H9 (cell line): ENCODE measurements at regions not wholly inside any gene's neighbourhood (a gene's known extent, or its start where the extent isn't known, plus 50 kb on each side); places are given as distances from the start of the nearest gene placed in this dataset.

Experiments
- DNase-seq: peaks from one replicate; pipeline ENCODE4 v3.0.0-alpha.2; 2017
- H2AFZ ChIP-seq: one replicate; pipeline ENCODE4 v1.6.1; 2013; ENCODE audit warnings: mild to moderate bottlenecking, low read length, control low read depth, moderate library complexity
- H2AK5ac ChIP-seq: 2 replicates; pipeline ENCODE4 v1.6.1; 2013; ENCODE audit warnings: low read length, control low read depth, mixed read lengths; ENCODE audit not compliant: insufficient read length
- H2BK120ac ChIP-seq: one replicate; pipeline ENCODE4 v1.6.1; 2013; ENCODE audit warnings: low read depth, mild to moderate bottlenecking, low read length, control low read depth, inconsistent platforms; ENCODE audit not compliant: poor library complexity, severe bottlenecking
- H2BK12ac ChIP-seq: 2 replicates; pipeline ENCODE4 v1.6.1; 2013; ENCODE audit warnings: low read length, control low read depth, mixed read lengths, low read depth; ENCODE audit not compliant: insufficient read length
- H2BK15ac ChIP-seq: 2 replicates; pipeline ENCODE4 v1.6.1; 2013; ENCODE audit warnings: low read depth, low read length, control low read depth
- H2BK20ac ChIP-seq: one replicate; pipeline ENCODE4 v1.6.1; 2013; ENCODE audit warnings: low read depth, mild to moderate bottlenecking, low read length, control low read depth, inconsistent platforms; ENCODE audit not compliant: poor library complexity, severe bottlenecking
- H2BK5ac ChIP-seq: 2 replicates; pipeline ENCODE4 v1.6.1; 2013; ENCODE audit warnings: low read length, control low read depth, mixed read lengths; ENCODE audit not compliant: insufficient read length
- H3K14ac ChIP-seq: 2 replicates; pipeline ENCODE4 v1.6.1; 2013; ENCODE audit warnings: low read length, control low read depth; ENCODE audit not compliant: insufficient read depth
- H3K18ac ChIP-seq: 2 replicates; pipeline ENCODE4 v1.6.1; 2013; ENCODE audit warnings: low read depth, mild to moderate bottlenecking, mixed read lengths, low read length, control low read depth; ENCODE audit not compliant: insufficient read length
- H3K23ac ChIP-seq: 2 replicates; pipeline ENCODE4 v1.6.1; 2013; ENCODE audit warnings: low read length, control low read depth, mixed read lengths, low read depth; ENCODE audit not compliant: insufficient read length
- H3K23me2 ChIP-seq: 2 replicates; pipeline ENCODE4 v1.6.1; 2013; ENCODE audit warnings: low read depth, mild to moderate bottlenecking, mixed read lengths, low read length, control low read depth; ENCODE audit not compliant: insufficient read length, poor library complexity, severe bottlenecking
- H3K27ac ChIP-seq: 2 replicates; pipeline ENCODE4 v1.5.1; 2013; ENCODE audit warnings: low read length, control low read depth, mixed read lengths, low read depth; ENCODE audit not compliant: insufficient read length
- H3K27me3 ChIP-seq: 2 replicates; pipeline ENCODE4 v1.6.1; 2013; ENCODE audit warnings: low read length, control low read depth, inconsistent platforms; ENCODE audit not compliant: insufficient read depth
- H3K4ac ChIP-seq: 2 replicates; pipeline ENCODE4 v1.6.1; 2013; ENCODE audit warnings: low read depth, mild to moderate bottlenecking, control low read depth, inconsistent platforms, low read length, moderate library complexity
- H3K4me1 ChIP-seq: 2 replicates; pipeline ENCODE4 v1.6.1; 2013; ENCODE audit warnings: low read length, control low read depth, inconsistent platforms; ENCODE audit not compliant: insufficient read depth
- H3K4me2 ChIP-seq: 2 replicates; pipeline ENCODE4 v1.6.1; 2013; ENCODE audit warnings: low read length, control low read depth, mixed read lengths; ENCODE audit not compliant: insufficient read length, insufficient read depth
- H3K56ac ChIP-seq: 2 replicates; pipeline ENCODE4 v1.6.1; 2013; ENCODE audit warnings: low read depth, mild to moderate bottlenecking, mixed read lengths, low read length, control low read depth; ENCODE audit not compliant: insufficient read length
- H3K79me1 ChIP-seq: 2 replicates; pipeline ENCODE4 v1.6.1; 2013; ENCODE audit warnings: low read depth, mild to moderate bottlenecking, moderate library complexity, low read length, control low read depth, inconsistent platforms; ENCODE audit not compliant: insufficient read depth, poor library complexity, severe bottlenecking
- H3K79me2 ChIP-seq: 2 replicates; pipeline ENCODE4 v1.6.1; 2013; ENCODE audit warnings: low read length, control low read depth, inconsistent platforms; ENCODE audit not compliant: insufficient read depth
- H3K9ac ChIP-seq: 2 replicates; pipeline ENCODE4 v1.6.1; 2013; ENCODE audit warnings: low read length, control low read depth, mixed read lengths; ENCODE audit not compliant: insufficient read length; ENCODE audit errors: extremely low read depth
- H3K9me3 ChIP-seq: one replicate; pipeline ENCODE4 v1.6.1; 2013; ENCODE audit warnings: low read depth, low read length, inconsistent platforms; ENCODE audit not compliant: control insufficient read depth
- H3T11ph ChIP-seq: one replicate; pipeline ENCODE4 v1.6.1; 2013; ENCODE audit warnings: mild to moderate bottlenecking, low read length, control low read depth, inconsistent platforms
- H4K20me1 ChIP-seq: one replicate; pipeline ENCODE4 v1.6.1; 2013; ENCODE audit not compliant: control insufficient read depth, insufficient read length, insufficient read depth
- H4K5ac ChIP-seq: 2 replicates; pipeline ENCODE4 v1.6.1; 2013; ENCODE audit warnings: low read depth, mild to moderate bottlenecking, mixed read lengths, low read length, control low read depth; ENCODE audit not compliant: insufficient read length
- H4K8ac ChIP-seq: replicated peaks from 2 replicates; pipeline ENCODE4 v1.6.1; 2013; ENCODE audit warnings: low read length, control low read depth, mixed read lengths, low read depth; ENCODE audit not compliant: insufficient read length
- H4K91ac ChIP-seq: 2 replicates; pipeline ENCODE4 v1.6.1; 2013; ENCODE audit warnings: low read depth, mild to moderate bottlenecking, moderate library complexity, mixed read lengths, low read length, control low read depth; ENCODE audit not compliant: insufficient read length
- H3K27ac Mint-ChIP-seq, 3 experiments: 2 replicates in 2 of 3; 3 replicates in 1 of 3; pipeline ENCODE4 v1.8.0; 2020 to 2021; ENCODE audit warnings: mixed read lengths in 3 of 3, mild to moderate bottlenecking in 1 of 3, moderate library complexity in 1 of 3
- H3K27me3 Mint-ChIP-seq: 2 replicates; pipeline ENCODE4 v1.8.0; 2021; ENCODE audit warnings: low read depth, mild to moderate bottlenecking, moderate library complexity, mixed read lengths
- H3K36me3 Mint-ChIP-seq, 3 experiments: 2 replicates in 2 of 3; 3 replicates in 1 of 3; pipeline ENCODE4 v1.8.0; 2020 to 2021; ENCODE audit warnings: low read depth in 3 of 3, mixed read lengths in 3 of 3; ENCODE audit not compliant: insufficient read depth in 1 of 3
- H3K4me1 Mint-ChIP-seq, 2 experiments: 2 replicates each; pipeline ENCODE4 v1.8.0; 2020; ENCODE audit warnings: mixed read lengths in 2 of 2
- H3K4me3 Mint-ChIP-seq, 2 experiments: 2 replicates in 1 of 2; 3 replicates in 1 of 2; pipeline ENCODE4 v1.8.0; 2020 to 2021; ENCODE audit warnings: mild to moderate bottlenecking in 2 of 2, mixed read lengths in 2 of 2, moderate library complexity in 1 of 2
- H3K9me3 Mint-ChIP-seq, 2 experiments: 2 replicates in 1 of 2; 3 replicates in 1 of 2; pipeline ENCODE4 v1.8.0; 2020; ENCODE audit warnings: mild to moderate bottlenecking in 2 of 2, mixed read lengths in 2 of 2, moderate library complexity in 1 of 2
- WGBS: extraction: QIAGEN DNeasy Blood & Tissue Kit; methylation state at CpG from one replicate; pipeline ENCODE4 v1.1.7; 2013; ENCODE audit warnings: missing lambda C conversion rate, low lambda C conversion rate, mixed read lengths; ENCODE audit not compliant: insufficient read length; ENCODE audit errors: extremely low coverage; 5-methylcytosine and 5-hydroxymethylcytosine counted together
- TF ChIP-seq, protein P1 (sequence below): fragments of 200-600 bp; sonication (generic); conservative IDR thresholded peaks from 3 replicates; pipeline ENCODE4 v1.8.0; 2021; ENCODE audit warnings: antibody characterized with exemption, mild to moderate bottlenecking

DNA sequence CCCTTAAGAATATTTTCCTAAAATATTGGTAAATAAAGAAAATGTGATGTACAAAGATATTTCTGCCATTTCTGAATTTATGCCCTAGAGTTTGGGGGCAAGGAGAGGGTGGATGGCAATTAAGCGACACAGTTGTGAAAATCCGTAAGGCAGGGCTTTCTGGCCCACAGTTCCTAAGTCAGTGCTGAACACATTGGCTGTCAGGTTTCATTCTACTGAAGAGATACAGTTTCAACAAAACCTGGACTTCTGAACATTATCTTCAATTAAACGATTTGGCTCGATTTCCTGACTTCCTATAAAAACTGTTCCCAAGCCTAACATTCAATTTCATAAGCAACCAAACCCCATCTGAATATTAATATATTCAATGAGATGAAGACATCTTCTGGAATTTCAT is 61.1 kb upstream of the NEBL start:
- peaks cover 0 to 21% (median 17%) of the 10 kb centered on the region in 3 experiments; a peak in 4 of 7 replicates for H3K36me3 Mint-ChIP-seq
- H3K4me2 ChIP-seq: no peak overlapping the region
- no peak overlapping the region for H3K9ac ChIP-seq
- TF ChIP-seq, protein P1, sequence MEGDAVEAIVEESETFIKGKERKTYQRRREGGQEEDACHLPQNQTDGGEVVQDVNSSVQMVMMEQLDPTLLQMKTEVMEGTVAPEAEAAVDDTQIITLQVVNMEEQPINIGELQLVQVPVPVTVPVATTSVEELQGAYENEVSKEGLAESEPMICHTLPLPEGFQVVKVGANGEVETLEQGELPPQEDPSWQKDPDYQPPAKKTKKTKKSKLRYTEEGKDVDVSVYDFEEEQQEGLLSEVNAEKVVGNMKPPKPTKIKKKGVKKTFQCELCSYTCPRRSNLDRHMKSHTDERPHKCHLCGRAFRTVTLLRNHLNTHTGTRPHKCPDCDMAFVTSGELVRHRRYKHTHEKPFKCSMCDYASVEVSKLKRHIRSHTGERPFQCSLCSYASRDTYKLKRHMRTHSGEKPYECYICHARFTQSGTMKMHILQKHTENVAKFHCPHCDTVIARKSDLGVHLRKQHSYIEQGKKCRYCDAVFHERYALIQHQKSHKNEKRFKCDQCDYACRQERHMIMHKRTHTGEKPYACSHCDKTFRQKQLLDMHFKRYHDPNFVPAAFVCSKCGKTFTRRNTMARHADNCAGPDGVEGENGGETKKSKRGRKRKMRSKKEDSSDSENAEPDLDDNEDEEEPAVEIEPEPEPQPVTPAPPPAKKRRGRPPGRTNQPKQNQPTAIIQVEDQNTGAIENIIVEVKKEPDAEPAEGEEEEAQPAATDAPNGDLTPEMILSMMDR: no peak
- no peak overlapping the region for H2BK20ac ChIP-seq
- H2BK15ac ChIP-seq: no peak overlapping the region
- H2BK5ac ChIP-seq: no peak overlapping the region
- no peak overlapping the region for H2BK12ac ChIP-seq
- H3K18ac ChIP-seq: no peak overlapping the region
- no peaks in the 10 kb centered on the region for H3K27me3 Mint-ChIP-seq
- peaks cover 7 to 15% of the 10 kb centered on the region in 2 experiments for H3K4me1 Mint-ChIP-seq
- H2BK120ac ChIP-seq: no peak overlapping the region
- peaks cover 5 to 7% of the 10 kb centered on the region in 2 experiments; a peak in 2 of 5 replicates for H3K9me3 Mint-ChIP-seq
- no peaks in the 10 kb centered on the region for H4K20me1 ChIP-seq
- H3K79me1 ChIP-seq: no peaks in the 10 kb centered on the region
- H3K27me3 ChIP-seq: no peaks in the 10 kb centered on the region
- no peaks in the 10 kb centered on the region for H3K79me2 ChIP-seq
- H3K23ac ChIP-seq: no peak overlapping the region
- DNase-seq: no peak
- H2AFZ ChIP-seq: no peak overlapping the region
- no peak overlapping the region for H3K14ac ChIP-seq
- H3K27ac ChIP-seq: no peak overlapping the region
- no peak overlapping the region for H4K91ac ChIP-seq
- H3K4ac ChIP-seq: no peak overlapping the region
- H3K23me2 ChIP-seq: no peaks in the 10 kb centered on the region
- no peak overlapping the region for H3T11ph ChIP-seq
- no peak overlapping the region for H2AK5ac ChIP-seq
- no CpG with 5 or more reads among the region's 4 CpGs for WGBS
- no peak overlapping the region for H3K4me3 Mint-ChIP-seq
- H4K5ac ChIP-seq: no peak overlapping the region
- H3K9me3 ChIP-seq: no peaks in the 10 kb centered on the region
- H4K8ac ChIP-seq: no peak overlapping the region
- no peak overlapping the region for H3K56ac ChIP-seq
- H3K4me1 ChIP-seq: no peaks in the 10 kb centered on the region
- H3K27ac Mint-ChIP-seq: no peak overlapping the region
